GM12801 (cell line): ENCODE measurements at regions not wholly inside any gene's neighbourhood (a gene's known extent, or its start where the extent isn't known, plus 50 kb on each side); places are given as distances from the start of the nearest gene placed in this dataset.

Experiments
- CTCF ChIP-seq: IDR thresholded peaks from one replicate; pipeline ENCODE4 v1.5.1; 2011; ENCODE audit warnings: control low read depth; ENCODE audit not compliant: insufficient read length; ENCODE audit errors: extremely low read depth

GRCh38 chr15:69845159-69845558, 252.6 kb downstream of the TLE3 start:
- TF ChIP-seq CTCF, result no peak

DNA sequence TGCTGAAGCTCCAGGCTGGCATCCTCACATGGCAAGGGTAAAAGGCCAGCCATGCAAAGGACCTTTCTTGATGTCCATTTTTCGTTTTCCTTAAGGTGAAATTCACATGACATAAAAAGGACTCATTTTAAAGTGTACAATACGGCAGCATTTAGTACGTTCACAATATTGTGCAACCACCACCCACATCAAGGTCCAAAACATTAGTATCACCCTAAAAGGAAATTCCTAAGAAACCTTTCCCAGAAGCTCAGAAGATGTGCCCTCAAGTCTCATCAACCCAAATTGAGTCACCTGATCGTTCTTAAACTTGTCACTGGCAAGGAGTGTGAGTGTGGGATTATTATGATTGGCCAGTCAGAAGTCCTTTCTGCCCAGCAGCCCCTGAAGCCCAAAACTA, 250.1 kb downstream of the TLE3 start:
- TF ChIP-seq CTCF, result no peak

GRCh38 chr15:69848096-69848495, 249.6 kb downstream of the TLE3 start:
- TF ChIP-seq CTCF, result no peak

DNA sequence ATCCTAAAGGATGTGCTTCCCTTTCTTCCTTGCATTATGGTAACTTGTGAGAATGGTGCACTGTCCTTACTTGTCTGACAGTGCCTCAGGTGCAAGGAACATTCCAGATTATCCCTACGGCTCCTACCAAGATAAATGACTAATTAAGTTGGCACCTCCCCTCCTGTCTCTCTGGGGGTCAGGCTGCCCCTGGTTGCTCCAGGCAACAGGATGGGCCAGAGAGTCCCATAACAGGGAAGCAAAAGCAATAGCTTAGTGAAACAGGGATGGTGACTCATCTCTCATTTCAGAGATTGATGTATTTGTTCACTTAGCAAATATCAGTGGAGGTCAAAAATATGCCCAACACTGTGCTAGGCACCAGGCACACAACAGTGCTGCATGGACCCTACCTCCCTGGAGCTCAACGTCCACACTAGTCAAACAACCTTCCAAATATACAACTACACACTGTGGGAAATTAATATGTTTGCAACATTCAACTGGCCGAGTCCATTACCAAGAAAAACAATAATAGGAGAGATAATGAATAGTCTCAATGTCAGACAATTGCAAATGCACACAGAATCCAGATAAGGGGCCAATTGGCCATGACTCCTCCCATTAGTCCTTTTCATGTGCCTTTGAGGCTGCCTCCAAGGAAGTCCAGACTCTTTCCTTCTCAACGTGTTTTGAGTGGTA, 249.0 kb downstream of the TLE3 start:
- TF ChIP-seq CTCF, result no peak

DNA sequence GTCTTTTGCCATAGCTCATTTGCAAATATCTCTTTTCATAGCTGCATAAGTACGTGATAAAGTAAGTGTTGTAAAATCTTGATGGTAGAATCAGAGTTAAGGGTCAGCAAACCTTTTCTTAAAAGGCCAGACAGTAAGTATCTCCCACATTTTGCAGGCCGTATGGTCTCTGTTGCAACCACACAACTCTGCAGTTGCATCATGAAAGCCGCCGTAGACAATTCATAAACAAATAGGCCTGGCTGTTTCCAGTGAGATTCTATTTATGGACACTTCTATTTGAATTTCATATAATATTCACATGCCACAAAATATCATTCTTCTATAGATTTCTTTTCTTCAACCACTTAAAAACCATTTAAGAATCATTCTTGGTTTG, 248.5 kb downstream of the TLE3 start:
- no peak for TF ChIP-seq CTCF

- TF ChIP-seq CTCF, result no peak
These were observed 245.2 kb downstream of the TLE3 start for GRCh38 chr15:69852482-69852881.

GRCh38 chr15:69852916-69853315, 244.8 kb downstream of the TLE3 start:
- TF ChIP-seq CTCF, result no peak

GRCh38 chr15:69853544-69853951, 244.2 kb downstream of the TLE3 start:
- no peak for TF ChIP-seq CTCF
